Sciatic nerve (tissue), 2 donors: ENCODE measurements at regions not wholly inside any gene's neighbourhood (a gene's known extent, or its start where the extent isn't known, plus 50 kb on each side); places are given as distances from the start of the nearest gene placed in this dataset.

Experiments
- ATAC-seq: fragments of 200-7000 bp; cut with Tn5 transposase; one replicate; pipeline ENCODE4 v1.9.1; 2020; ENCODE audit warnings: mild to moderate bottlenecking, moderate library complexity
- DNase-seq: peaks from one replicate; pipeline ENCODE4 v3.0.0-alpha.2; 2020; ENCODE audit warnings: low spot score
- intact Hi-C: fragments of 100-400 bp; cut with DNase I; formaldehyde crosslinking; loops from one replicate; pipeline ENCODE4 v1.14.2; 2022
- donor health status: DM: no; HTN: no; CAD: no.
- donor health status: DM: no; HTN: no; CAD: no.

- intact Hi-C loops = no loop called here
- DNase-seq = no peak
- ATAC-seq = no peak
These were observed 367.1 kb upstream of the MPDZ start for GRCh38 chr9:13646500-13647021.

DNA sequence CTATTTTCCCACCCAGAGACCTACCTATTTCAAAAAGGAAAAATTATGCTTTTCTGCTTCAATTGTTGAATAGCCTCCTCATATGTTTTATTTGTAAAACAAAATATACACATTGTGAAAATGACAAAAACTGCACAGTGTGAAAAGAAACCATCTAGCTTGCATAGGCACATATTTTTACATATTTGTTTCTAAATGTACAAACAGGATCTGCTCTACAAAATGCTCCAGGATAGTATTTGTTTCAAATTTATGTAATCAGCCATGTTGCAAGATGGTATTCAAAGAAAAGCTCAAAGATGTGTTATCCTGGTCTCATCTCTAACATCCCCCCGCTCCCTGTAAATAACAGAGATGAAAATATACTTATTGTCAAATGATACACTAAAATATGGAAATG lies 366.1 kb upstream of the MPDZ start:
- ATAC-seq (no peak), DNase-seq (no peak)
- intact Hi-C loops = no loop called here

- intact Hi-C loops = no loop called here
- DNase-seq = no peak
- no peak for ATAC-seq
These were observed 365.2 kb upstream of the MPDZ start for GRCh38 chr9:13644675-13645074.

DNA sequence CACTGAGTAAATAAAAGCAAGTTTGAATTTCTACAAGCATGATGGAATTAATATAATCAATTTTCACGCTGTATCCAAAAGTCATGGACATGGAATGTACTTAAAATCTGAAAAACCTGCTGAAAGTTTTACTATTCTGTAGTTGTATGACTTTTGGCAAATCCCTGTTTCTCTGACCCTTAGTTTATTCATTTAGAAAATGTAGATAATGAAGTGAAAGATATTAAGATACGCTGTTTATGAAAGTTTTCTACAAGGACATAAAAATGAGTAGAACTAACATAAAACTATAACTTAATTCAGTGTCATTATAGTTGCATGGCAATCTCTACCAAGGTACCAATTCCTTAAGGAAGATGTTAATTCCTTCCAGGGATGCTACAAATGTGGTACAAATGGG lies 363.2 kb upstream of the MPDZ start:
- DNase-seq = no peak
- no peak for ATAC-seq
- intact Hi-C loops = no loop called here

DNA sequence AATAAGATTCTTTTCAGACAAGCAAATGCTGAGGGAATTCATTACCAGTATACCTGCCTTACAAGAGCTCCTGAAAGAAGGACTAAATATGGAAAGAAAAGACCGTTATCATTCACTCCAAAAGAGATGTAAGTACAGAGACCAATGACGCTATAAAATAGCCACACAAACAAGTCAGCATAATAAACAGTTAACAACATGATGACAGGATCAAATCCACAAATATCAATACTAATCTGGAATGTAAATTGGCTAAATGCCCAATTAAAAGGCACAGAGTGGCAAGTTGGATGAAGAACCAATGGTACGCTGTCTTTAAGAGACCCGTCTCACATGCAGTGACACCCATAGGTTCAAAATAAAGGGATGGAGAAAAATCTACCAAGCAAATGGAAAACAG lies 349.6 kb upstream of the MPDZ start:
- ATAC-seq = no peak
- no peak for DNase-seq
- intact Hi-C loops = no loop called here

- intact Hi-C loops = no loop called here
- ATAC-seq (no peak), DNase-seq (no peak)
These were observed 349.0 kb upstream of the MPDZ start for GRCh38 chr9:13628526-13628925.

GRCh38 chr9:13627502-13627901 lies 348.0 kb upstream of the MPDZ start:
- DNase-seq = no peak
- intact Hi-C loops = no loop called here

GRCh38 chr9:13627071-13627470 lies 347.6 kb upstream of the MPDZ start:
- ATAC-seq (no peak), DNase-seq (no peak)
- intact Hi-C loops = no loop called here

More at GRCh38 chr9:13627502-13627901, 348.0 kb upstream of the MPDZ start:
- ATAC-seq = no peak

- intact Hi-C loops = no loop called here
- ATAC-seq (no peak), DNase-seq (no peak)
These were observed 347.1 kb upstream of the MPDZ start for GRCh38 chr9:13626601-13627000.

DNA sequence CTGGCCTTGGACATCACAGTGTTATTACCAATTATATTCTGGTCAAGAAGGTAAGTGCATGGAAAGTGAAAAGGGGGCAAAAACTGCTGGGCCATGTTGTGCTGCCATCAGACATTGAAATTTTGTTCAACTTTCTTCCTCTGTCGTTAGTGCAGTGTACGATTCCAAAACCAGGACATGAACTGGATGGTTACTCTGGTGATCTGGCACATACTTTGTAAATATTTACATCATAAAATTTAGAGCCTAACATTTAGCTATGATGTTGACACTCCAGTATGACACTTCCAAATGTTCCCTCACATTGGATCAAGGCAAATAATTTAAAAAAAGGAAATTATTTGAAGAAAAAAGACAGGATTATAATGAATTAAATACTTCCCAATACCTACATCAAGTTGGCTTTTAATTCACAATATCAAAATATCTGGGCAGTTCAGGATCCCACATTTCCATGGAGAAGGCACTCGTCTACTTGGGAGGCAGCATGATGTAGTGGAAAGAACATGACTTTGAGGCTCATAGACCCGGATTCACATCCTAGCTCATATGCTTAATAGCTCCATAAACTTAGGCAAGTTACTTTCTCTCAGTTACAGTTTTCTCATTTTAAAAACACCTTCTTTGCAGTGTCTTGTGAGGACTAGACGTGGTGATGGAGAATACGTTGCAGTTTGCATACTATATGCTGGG lies 342.5 kb upstream of the MPDZ start:
- intact Hi-C loops = no loop called here
- DNase-seq (no peak), ATAC-seq (no peak)

DNA sequence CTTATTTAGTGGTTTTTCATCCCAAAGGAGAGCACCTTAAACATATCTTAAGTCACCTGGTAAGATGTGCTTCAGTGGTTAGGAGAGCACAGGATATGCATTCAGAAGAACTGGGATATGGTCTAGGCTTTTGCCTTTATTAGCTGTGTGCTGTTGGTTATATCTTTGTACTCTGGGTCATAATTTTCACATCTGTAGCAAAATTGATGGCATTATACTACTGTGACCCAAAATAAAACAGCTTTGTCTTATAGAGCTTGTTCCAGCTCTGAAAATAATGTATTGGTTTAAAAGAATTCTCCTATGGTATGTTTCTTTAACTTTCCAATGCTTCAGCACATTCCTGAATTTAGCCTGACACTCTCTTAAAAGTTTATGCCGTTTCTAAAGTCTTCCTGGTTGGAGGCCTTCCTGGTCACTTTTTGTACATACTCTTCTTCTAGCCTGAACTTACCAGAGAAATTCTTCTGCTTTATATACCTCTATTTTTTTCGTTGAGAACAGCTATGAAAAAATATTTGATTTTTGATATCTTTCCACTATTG lies 337.1 kb upstream of the MPDZ start:
- intact Hi-C loops = no loop called here
- DNase-seq (no peak), ATAC-seq (no peak)

DNA sequence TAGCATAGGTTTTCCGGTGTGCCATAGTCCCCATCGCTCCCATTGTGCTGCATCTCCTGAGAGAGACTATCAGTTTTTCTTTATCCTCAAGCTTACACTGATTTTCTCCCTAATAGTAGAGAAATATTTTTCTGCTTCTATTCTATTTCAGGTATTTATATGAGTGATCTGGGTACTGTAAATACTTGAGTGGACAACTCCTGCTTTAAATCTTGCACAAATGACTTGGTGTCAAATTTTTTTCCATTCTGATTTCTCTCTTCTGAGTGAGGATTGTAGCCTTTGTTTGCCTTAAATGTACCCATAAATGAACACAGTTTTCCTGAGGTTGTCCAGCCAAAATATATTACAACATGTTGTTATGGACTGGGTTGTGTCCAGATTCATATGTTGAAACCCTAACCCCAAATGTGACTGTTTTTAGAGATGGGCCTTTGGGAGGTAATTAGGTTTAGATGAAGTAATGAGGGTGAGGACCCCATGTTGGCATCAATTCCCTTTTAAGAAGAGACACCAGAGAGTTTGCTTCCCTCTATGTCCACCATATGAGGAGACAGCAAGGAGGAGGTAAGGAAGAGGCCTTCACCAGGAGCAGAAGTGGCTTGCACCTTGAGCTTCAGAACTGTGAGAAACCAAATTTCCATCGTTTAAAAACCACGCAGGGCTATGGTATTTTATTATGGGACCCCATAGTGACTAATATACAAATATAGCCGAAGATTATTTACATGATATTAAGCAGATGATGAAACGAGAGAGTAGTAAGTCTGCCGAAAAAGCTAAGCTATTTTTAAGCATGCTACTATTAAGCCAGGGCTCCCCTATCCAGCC lies 336.4 kb upstream of the MPDZ start:
- intact Hi-C loops = no loop called here
- DNase-seq (no peak), ATAC-seq (no peak)

GRCh38 chr9:13614060-13614459 lies 334.6 kb upstream of the MPDZ start:
- DNase-seq (no peak), ATAC-seq (no peak)
- intact Hi-C loops = no loop called here

DNA sequence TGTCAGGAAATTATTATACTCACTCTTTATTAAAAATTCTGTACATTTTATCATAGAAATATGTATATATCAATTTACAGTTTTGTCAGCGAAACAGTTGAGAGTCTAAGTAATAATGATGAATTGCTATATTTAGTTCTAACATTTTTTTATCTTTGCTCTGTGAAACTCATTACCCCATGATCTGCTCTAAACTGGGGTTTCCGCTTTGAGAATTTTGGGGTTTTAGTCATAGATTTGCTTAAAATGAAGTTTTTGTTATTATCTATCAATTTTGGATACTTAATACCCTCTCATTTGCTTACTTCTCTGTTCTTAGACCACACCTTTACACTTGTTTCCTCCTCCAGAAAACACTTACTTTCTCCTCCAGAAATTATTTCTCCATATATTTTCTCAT lies 333.8 kb upstream of the MPDZ start:
- intact Hi-C loops = no loop called here

GRCh38 chr9:13608451-13608850 lies 329.0 kb upstream of the MPDZ start:
- ATAC-seq (no peak), DNase-seq (no peak)
- intact Hi-C loops = no loop called here

More for the DNA sequence above, 333.8 kb upstream of the MPDZ start:
- no peak for DNase-seq
- no peak for ATAC-seq

DNA sequence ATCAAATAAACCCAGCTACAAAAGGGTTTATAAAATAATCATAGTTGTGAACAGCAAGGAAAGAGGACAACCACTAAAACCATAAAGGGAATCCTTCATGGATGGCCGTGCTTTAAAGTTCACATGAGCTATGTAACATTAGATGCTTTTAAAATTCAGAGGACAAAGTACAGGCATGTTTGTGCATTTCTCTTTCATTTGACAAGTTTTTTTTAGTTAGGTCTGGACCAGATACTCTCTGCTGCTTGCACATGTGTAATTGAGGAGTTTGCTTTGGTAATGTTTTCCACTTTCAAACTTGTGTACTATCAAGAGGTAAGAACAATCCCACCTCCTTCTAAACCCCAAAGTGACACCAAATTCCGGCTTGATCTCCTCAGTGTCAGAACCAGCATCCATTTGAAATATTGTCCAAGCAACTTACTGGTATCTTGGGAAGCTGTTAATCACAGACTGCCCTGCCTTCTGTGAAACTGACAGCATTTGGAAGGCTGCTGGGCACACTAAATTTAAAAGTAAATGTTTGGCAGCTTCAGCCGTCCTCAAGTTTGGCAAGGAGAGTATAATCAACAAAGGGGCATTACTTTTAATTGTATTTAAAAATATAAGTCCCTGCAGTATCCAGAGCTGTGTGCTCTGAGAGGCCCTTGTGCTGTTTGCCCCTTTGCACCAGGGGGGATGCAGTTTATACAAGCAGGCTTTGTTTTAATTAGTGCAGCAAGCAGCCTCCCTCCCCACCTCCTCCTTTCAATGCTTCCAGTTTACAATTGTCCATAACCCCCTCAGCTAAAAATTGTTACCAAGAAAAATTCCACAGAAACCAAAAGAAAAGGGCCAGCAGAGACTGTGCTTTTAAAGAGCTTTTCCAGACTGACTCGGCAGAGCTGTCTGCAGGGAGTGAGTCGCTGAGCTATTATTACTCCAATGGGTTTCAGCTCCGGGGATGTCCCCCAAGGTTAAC lies 328.3 kb upstream of the MPDZ start:
- no peak for DNase-seq
- intact Hi-C loops = no loop called here
- ATAC-seq = peak; percentile 45

DNA sequence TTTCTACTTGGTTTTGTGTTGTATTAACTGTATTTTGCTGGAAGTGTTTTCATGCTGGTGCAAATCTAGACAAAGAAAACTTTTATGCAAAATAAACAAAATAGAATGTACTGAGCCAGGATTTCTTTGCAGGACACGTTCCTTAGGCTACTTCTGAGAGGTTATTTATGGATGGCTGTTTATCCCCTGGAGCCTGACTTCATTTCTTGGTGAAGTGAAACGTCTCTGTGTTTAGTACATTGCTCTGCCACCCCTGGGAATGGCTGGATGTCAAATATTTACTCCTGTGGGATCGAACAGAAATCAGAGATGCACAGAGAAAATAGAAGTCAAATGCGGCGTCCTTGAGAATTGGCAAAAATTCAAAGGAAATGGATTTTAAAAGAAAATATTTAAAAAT lies 327.1 kb upstream of the MPDZ start:
- DNase-seq = no peak
- intact Hi-C loops = no loop called here
- no peak for ATAC-seq

- DNase-seq (no peak), ATAC-seq (no peak)
- intact Hi-C loops = no loop called here
These were observed 324.4 kb upstream of the MPDZ start for GRCh38 chr9:13603921-13604320.

GRCh38 chr9:13598738-13599137 lies 319.2 kb upstream of the MPDZ start:
- ATAC-seq = no peak

More at GRCh38 chr9:13598738-13599137, 319.2 kb upstream of the MPDZ start:
- DNase-seq = no peak
- intact Hi-C loops = no loop called here
